ENCODE measurements at regions not wholly inside any gene's neighbourhood (a gene's known extent, or its start where the extent isn't known, plus 50 kb on each side); places are given as distances from the start of the nearest gene placed in this dataset.

- DNase-seq, result no peak
These were observed 93.4 kb upstream of the FN1 start for GRCh38 chr2:215529271-215529670.

- no peak for DNase-seq
These were observed 92.7 kb upstream of the FN1 start for GRCh38 chr2:215528555-215528954.

GRCh38 chr2:215527736-215528135 is 91.9 kb upstream of the FN1 start:
- no peak for DNase-seq

GRCh38 chr2:215526341-215526740 is 90.5 kb upstream of the FN1 start:
- no peak for DNase-seq

- no peak for DNase-seq
These were observed 86.4 kb upstream of the FN1 start for GRCh38 chr2:215522237-215522636.

GRCh38 chr2:215521031-215521430 is 85.2 kb upstream of the FN1 start:
- DNase-seq, result no peak

- DNase-seq, result no peak
These were observed 81.5 kb upstream of the FN1 start for GRCh38 chr2:215517391-215517790.

- no peak for DNase-seq
These were observed 78.6 kb upstream of the FN1 start for GRCh38 chr2:215514516-215514915.

- DNase-seq, result no peak
These were observed 75.8 kb upstream of the FN1 start for GRCh38 chr2:215511454-215512346.

GRCh38 chr2:215507836-215508235 is 72.0 kb upstream of the FN1 start:
- DNase-seq, result no peak

- DNase-seq, result no peak
These were observed 71.3 kb upstream of the FN1 start for GRCh38 chr2:215507136-215507535.

GRCh38 chr2:215506604-215506990 is 70.7 kb upstream of the FN1 start:
- DNase-seq, result no peak

- no peak for DNase-seq
These were observed 69.3 kb upstream of the FN1 start for GRCh38 chr2:215505044-215505786.

GRCh38 chr2:215504547-215504946 is 68.7 kb upstream of the FN1 start:
- no peak for DNase-seq

GRCh38 chr2:215503381-215503780 is 67.5 kb upstream of the FN1 start:
- DNase-seq, result no peak

GRCh38 chr2:215500466-215500865 is 64.6 kb upstream of the FN1 start:
- DNase-seq, result no peak

GRCh38 chr2:215499331-215499730 is 63.5 kb upstream of the FN1 start:
- DNase-seq, result no peak

GRCh38 chr2:215498431-215498830 is 62.6 kb upstream of the FN1 start:
- no peak for DNase-seq

- DNase-seq, result no peak
These were observed 57.5 kb upstream of the FN1 start for GRCh38 chr2:215493376-215493775.

GRCh38 chr2:215489288-215489848 is 53.5 kb upstream of the FN1 start:
- no peak for DNase-seq

- no peak for DNase-seq
These were observed 51.1 kb upstream of the FN1 start for GRCh38 chr2:215487002-215487372.

- DNase-seq, result no peak
These were observed 50.6 kb upstream of the FN1 start for GRCh38 chr2:215486291-215487001.
